GM21381 (cell line): ENCODE measurements at regions not wholly inside any gene's neighbourhood (a gene's known extent, or its start where the extent isn't known, plus 50 kb on each side); places are given as distances from the start of the nearest gene placed in this dataset.
"Not testable (repeated sequence)": the region's sequence is repeated elsewhere in the genome, so short reads cannot be mapped to it uniquely, and the experiment has no call there.

Experiments
- ATAC-seq: cut with Tn5 transposase; IDR thresholded peaks from one replicate; pipeline ENCODE4 v1.9.1; 2021; ENCODE audit warnings: mild to moderate bottlenecking, moderate library complexity; ENCODE audit not compliant: unreplicated experiment

DNA sequence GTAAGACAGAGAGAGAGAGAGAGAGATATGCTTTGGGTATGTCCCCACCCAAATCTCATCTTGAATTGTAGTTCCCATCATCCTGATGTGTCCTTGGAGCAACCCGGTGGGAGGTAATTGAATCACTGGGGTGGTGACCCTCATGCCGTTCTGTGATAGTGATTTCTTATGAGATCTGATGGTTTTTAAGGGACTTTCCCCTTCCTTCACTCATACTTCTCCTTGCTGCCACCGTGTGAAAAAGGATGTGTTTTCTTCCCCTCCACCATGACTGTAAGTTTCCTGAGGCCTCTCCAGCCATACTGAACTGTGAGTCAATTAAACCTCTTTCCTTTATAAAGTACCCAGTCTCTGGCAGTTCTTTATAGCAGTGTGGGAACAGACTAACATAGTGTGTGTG is 60.3 kb downstream of the EOMES start:
- ATAC-seq: no peak

DNA sequence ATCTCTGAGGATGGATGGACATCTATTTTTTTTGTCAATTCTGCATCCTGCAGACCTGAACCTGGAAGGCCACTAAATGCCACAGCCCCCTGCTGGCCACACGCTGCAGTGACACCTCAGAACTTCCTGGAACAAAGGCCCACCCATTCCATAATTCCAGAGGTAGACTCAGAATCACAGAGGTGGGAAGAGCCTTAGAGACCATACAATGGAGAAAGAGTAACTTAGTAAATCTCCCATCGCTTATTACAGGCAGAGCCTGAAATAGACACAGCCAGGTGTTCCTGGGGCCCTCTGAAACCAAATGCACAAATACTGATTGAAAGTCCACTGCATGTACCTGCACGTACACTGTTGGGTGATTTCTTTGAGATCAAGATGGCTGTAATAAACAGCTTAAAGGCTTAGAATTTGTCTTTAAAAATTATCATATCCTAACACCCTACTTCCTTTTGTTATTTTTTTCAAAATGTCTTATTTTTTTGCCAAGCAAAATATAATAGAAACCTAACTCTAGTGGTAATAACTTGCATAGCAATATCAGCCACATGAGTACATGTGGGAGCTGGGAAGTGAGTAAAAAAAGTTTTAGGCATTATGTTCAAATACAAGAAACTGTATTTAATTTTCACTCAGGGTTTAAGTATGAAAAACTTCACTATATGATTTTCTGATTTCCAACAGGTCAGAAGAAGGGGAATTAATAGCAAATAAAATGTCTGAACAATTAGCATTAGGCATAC is 62.7 kb downstream of the EOMES start:
- peak; percentile 82 for ATAC-seq

DNA sequence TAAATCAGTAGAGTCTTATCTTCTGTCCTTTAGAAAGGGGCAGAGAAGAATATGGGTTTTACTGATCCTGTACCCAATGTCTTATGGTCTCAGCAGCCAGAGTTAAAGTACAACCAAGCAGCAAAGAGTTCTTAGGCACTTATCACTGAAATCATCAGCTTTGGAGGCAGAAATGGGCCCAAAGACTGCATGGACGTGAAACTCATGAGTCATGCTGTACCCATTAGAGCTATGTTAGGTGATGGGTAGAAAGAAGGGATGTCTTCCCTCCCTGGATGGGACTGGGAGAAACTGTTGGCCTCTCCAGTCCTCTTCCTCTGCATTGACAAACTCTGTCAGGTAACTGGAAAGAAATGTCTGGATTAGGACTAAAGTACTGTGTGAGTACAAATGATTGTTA is 63.4 kb downstream of the EOMES start:
- ATAC-seq: no peak

DNA sequence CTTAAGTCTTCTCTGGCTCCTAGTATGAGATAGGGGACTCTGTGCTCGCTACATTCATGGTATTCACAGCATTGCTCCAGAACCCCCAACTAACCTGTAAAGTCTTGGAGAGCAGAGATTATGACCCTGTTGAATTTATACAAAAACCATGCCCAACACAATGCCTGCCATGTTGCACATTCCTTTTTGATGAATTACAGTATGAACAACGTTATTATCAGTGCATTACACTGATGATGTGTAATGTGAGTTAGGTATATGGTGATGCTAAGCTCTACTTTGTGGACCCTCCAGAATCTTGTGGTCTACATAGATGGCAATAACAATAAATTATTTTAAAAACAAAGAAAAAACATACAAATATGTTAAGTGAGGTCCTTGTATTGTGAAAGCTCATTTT is 64.3 kb downstream of the EOMES start:
- no peak for ATAC-seq

DNA sequence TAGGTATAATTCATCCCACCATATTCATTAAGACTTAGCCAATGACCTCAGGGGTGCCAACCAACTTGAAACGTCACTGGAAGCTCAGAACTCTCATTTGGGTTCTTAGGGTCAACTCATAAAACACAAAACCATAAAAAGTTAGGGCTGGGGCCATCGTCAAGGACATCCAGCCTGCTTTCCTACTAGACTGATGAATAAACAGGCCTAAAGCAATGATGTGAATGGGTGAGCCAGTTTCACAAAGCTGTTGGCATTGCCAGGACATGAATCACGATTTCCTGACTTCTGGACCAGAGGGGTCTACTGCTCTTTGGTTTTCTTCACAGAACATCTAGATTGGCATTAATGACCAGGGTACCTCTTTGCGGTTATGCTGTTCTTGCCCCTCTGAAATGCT is 64.7 kb downstream of the EOMES start:
- ATAC-seq: no peak

DNA sequence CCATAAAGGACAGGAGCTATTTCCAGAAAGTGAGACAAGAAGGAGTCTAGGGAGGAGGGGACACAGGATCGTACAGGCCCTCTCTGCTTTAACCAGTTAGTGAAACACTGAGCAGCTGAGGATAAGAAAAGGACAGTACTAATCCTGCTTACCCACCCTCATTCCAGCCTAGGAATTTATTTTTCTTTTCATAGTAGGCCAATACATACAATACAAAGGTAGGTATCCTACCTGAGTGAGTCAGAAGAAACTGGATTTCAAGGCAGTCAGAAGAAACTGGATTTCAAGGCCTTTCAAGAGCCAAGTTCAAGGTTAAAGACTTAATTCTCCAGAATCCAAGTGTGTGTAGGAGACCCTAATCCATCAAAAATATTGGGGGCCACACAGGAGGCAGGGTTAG is 65.3 kb downstream of the EOMES start:
- ATAC-seq: no peak

DNA sequence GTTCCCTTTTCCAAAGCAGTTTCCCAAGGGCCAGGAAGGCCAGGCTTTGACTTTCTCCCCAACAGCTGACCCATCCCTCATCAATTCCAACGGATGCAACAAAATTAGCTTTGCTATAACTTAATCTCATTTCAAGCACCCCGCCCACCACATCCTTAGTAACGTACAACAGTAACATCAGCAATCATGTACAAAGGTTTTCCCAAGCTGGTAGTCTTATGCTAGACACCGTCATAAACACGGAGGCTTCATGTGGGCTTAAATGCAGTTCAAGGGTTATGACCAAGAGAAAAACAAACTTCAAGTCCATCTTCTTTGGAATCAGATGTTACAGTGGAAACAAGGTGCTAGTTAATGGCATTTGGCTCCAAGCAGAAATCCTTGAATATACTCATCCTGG is 66.6 kb downstream of the EOMES start:
- no peak for ATAC-seq

DNA sequence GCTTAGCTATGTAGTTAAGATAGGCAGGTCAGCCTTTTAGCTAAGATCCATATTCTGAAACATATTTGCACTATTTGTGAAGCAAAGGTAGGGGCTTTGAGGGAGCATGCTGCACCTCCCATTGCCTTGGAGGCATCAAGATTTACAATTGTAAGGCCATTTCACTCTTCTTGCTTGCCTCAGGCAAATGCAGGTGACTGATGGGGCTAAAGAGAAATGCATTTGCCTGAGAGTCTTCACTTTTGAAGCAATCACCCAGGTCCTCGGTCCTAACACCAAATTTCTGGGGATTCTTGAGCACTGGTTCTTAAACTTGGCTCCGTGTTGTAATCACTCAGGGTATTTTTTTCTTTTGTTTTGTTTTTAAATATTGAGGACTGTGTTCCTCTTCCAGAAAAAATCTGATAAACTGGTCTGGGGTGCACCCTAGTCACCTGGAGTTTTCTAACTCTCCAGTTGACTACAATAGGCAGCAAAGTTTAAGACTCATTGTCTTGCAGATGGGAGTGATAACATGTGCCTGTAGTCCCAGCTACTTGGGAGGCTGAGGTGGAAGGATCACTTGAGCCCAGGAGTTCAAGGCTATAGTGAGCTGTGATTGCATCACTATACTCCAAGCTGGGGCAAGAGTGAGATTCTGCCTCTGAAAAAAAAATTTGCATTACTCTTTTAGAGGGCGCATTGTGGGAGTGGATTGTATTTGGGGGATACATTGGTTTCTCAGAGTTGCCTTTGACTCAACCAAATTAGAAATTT is 68.1 kb downstream of the EOMES start:
- ATAC-seq: no peak

DNA sequence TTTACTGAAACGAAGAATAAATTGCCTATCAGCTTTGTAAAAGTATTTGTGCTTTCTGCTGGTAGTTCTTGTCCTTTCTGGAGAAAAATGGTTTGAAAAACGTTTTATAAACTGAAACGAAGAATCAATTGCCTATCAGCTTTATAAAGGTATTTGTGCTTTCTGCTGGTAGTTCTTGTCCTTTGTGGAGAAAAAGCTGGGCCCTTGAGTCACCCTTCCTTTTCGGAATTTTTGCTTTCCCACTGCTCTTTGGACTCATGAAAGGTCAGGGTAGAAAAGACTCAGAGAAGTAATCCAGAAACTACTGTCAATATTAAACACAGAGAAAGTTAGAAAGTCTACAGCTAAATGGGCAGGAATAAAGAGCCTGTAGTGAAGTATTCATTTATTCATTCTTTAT is 72.8 kb downstream of the EOMES start:
- ATAC-seq: no peak

DNA sequence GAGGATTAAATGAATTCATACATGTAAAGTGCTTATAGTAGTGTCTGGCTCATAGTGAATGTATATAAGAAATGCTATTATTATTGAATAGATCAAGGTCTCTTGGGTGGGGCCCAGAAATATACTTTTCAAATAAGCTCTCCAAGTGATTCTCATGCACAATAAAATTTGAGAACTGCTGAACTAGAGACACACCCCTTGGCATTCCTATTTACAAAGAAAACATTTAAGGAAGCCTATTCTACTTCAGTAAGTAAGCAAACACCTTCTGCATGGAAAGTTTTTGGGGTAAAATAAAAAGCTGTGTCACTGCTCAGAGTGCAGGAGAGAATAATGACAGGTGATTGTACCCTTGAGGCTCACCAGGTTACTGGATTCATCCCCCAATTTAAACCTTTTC is 75.2 kb downstream of the EOMES start:
- ATAC-seq: no peak

DNA sequence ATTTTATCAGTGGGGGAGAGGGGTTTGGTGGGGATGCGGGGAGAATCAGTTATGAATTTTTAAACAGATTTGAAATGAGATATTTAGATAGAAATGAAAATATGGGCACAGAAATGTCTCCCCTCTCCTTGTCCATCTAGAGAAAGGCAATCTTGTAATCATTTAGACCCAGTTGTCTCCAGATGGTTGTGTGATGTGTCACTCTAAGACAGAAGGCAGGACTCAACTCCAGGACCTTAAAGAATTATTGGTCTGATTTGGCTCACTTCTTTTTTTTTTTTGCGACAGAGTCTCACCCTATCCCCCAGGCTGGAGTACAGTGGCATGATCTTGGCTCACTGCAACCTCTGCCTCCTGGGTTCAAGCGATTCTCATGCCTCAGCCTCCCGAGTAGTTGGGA is 77.2 kb downstream of the EOMES start:
- no peak for ATAC-seq

DNA sequence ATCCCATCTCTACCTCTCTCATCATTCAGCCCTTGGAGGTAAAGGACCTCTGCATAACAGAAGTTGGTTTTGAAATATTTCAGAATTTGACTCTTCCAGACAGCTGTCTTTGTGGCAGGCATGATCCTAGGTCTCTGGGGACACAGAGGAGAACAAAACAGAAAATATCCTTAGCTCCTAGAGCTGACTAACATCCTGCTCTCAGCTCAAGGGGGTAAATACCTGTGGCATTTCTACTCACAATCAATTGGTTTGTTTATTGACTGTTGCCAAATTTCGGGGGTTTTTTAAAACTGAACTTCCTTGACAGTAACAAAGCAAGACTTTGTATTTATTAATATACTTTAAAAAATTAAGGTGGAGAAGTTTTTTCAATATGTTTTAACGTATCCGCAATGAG is 78.8 kb downstream of the EOMES start:
- ATAC-seq: no peak

DNA sequence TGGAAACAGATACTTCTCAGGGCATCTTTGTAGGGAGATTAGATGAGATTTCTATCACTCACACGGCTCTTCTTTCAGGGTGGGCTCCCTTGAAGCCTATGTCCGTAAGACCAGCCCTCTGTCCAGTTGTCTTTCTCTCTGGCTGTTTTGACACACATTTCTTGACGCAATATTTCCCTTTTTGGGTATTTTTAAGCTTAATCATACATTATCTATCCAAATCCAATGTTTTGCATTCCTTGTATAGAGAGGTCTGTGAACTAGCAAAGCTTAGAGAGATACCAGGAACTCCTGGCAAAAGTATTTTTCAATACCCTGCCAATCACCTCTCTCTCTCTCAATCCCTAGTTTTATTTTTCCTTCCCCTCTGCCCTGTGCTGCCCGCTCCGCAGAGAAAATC is 79.3 kb downstream of the EOMES start:
- ATAC-seq: no peak

DNA sequence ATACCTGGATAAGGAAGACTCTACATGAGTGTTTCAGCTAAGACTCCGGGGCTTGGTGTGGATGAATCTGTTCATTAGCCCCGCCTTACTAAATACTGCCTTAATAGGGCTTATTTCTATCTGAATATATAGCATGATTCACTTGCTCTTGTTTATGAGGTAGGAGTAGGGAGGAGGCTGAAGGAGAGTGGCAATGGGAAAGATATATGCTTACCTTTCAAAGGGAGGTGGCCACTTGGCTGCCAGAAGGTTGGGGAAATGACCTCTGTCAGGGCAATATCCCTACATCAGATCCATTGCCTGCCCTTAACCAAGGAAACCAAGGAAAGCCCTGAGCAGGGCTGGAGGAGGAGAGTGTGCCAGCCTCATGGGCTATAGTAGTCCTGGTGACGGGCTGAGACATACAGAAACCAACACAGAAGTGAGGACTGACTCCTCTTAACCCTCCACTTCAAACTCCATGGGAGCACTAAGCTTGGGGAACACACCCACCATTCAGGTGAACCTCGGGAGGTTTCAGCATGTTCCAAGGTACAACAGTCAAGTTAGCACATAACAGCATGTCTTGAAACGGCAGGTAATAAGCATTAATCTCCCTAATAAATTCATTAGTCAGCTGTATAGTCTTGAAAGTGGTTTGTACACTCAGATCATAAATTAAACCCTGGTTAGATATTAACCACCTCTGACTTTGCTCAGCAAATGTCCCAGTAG is 80.1 kb downstream of the EOMES start:
- ATAC-seq: no peak

DNA sequence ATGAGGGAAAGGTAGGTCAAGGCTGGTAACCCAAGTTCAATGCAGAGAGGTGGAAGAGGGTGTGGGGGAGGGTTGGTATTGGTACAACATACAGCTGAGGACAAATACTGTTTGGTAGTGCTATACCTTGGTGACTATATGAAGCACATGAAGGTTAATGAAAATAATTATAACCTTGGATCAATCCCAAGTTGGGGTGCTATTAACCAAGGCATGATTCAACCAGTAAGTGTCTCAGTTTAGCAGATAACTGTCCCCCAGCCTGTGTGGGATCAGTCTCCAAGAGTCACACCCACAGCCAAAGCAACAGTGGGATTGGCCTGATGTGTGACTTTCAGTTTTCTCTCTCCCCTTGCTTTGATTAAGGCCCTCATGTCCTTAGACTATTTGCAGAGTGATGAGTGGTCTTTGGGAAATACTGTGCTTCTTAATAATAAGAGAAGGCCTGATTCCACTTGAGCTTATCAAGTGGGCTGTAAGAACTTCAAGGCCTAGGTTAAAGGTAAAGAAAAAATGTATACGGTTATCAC is 80.8 kb downstream of the EOMES start:
- no peak for ATAC-seq

DNA sequence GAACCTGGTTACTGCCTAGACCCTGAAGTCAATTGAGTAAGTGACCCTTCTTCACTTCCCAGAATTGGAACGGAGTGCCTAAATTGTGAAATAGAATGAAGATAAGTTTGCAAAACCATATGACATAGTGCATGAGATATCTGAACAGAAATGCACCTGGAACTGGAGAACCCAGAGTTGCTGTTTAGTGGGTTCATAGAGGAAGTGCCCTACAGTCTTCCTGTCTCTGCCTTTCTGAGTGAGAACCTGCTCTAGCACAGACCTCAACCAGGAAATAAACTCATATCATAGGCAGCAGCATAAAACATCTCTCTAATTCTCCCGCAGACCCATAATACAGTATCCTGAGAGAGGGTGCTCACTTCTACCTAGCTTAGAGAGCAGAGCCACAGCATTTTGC is 82.9 kb downstream of the EOMES start:
- no peak for ATAC-seq

DNA sequence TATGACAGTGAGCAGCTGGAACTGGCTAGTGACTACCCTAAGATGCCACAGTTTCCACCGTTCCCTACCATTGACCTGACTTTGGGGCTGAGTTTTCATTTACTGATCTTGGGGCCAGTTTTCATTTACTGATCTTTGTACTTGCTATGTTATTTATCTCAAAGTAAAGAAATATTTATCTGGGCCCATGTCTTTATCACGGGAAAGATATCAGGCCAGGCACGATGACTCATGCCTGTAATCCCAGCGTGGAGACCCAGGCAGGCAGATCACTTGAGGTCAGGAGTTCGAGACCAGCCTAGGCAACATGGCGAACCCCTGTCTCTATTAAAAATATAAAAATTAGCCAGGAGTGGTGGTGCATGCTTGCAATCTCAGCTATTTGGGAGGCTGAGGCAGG is 83.5 kb downstream of the EOMES start:
- no peak for ATAC-seq

DNA sequence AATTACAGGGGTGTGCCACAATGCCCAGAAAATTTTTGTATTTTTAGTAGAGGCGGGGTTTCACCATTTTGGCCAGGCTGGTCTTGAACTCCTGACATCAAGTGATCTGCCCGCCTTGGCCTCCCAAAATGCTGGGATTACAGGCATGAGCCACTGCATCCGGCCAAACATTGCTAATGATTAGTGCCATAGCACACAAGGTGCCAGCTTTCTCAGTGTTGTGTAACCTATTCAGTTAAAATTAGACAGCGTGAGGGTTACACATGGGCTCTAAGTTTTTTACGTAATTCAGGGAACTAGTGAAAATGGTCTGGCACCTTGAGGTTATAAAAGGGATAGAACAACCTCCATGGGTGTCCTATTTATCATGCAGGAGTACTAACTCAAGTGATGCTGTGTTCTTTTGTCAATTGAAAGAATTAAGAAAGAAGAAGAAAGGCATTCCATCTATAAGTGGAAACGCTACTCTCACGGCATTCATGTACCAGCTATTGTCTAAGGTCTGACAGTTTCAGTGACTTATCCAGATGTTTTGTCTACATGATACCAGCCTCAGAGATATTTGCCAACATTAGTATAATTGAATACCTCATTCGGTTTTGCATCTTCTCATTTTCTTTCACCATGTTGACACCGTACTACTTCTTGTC is 84.7 kb downstream of the EOMES start:
- no peak for ATAC-seq

DNA sequence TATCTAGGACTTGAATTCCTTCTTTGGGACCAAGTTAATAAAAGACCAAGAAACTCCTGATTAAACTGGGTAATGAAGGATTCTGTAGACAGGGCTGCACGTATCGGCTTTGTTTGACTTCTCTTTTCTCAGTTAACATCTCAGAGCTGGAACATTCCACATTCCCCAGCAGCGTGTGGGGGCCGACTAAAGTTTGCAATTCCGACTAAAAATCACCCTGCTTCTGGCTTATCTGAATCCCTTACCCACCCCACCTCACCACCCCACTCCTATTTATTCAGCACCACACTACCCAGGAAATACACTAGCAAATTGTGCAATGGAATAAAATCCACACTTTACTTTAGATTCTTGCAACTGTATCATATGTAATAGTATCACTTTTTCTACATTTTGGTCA is 87.1 kb downstream of the EOMES start:
- not testable (repeated sequence) for ATAC-seq

DNA sequence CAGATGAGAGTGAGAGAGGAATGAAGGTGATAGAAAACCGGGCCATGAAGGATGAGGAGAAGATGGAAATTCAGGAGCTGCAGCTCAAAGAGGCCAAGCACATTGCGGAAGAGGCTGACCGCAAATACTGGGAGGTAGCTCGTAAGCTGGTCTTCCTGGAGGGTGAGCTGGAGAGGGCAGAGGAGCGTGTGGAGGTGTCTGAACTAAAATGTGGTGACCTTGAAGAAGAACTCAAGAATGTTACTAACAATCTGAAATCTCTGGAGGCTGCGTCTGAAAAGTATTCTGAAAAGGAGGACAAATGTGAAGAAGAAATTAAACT is 88.9 kb downstream of the EOMES start:
- peak; percentile 20 for ATAC-seq

DNA sequence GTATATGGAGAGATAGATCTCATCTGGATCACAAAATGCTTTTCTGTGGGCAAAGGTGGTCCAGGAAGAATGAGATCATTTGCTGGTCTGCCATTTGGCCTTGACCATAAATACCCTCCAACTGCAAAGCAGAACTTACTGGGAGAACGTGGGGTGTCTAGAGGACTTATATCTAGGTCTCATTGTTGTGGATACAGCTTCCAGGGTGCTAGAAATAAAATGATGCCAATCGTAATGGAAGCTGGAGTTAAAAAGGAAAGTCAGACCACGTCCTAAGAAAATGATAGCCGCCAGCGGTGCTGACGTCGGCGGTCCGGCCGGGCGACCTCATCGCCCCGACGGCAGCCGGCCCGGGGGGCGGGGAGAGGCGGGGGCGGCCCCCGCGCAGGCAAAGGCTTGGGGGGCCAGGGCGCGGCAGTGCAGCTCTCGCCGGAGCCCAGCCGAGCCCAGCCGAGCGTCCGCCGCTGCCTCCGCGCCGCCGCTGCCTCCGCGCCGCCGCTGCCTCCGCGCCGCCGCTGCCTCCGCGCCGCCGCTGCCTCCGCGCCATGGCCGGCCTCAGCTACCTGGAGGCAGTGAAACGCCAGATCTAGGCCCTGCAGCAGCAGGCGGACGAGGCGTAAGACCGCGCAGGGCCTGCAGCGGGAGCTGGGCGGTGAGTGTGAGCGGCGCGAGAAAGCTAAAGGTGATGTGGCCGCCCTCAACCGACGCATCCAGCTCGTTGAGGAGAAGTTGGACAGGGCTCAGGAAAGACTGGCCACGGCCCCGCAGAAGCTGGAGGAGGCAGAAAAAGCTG is 89.5 kb downstream of the EOMES start:
- peak; percentile 86 for ATAC-seq
